HL-60 (cell line): ENCODE measurements at regions not wholly inside any gene's neighbourhood (a gene's known extent, or its start where the extent isn't known, plus 50 kb on each side); places are given as distances from the start of the nearest gene placed in this dataset.

Experiments
- POLR2AphosphoS5 ChIP-seq: IDR thresholded peaks from 2 replicates; pipeline ENCODE4 v1.6.1; 2012; ENCODE audit warnings: low read depth
- TF ChIP-seq, protein P1 (sequence below): IDR thresholded peaks from one replicate; pipeline ENCODE4 v1.5.1; 2011; ENCODE audit warnings: low read length, control low read depth, inconsistent platforms; ENCODE audit not compliant: insufficient read depth

DNA sequence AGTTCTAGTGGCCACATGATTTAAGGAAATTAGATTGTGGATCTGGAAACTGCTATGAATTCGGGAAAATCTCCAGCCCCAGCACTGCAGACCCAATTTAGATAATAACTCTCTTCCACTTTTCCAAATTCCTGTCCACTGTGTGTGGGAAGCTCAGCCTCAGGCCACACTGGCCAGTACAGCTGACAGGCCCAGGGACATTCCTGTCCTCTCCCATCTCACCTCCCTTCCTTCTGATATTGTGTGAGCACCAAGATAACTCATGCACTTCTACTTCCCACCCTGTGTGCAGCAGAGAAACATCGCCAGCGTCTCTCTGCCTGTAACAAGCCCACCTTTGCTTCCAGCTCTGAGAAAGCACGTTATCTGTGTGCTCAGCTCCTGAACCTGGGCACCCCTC, 145.1 kb upstream of the RREB1 start:
- TF ChIP-seq POLR2AphosphoS5: no peak
- TF ChIP-seq, protein P1, sequence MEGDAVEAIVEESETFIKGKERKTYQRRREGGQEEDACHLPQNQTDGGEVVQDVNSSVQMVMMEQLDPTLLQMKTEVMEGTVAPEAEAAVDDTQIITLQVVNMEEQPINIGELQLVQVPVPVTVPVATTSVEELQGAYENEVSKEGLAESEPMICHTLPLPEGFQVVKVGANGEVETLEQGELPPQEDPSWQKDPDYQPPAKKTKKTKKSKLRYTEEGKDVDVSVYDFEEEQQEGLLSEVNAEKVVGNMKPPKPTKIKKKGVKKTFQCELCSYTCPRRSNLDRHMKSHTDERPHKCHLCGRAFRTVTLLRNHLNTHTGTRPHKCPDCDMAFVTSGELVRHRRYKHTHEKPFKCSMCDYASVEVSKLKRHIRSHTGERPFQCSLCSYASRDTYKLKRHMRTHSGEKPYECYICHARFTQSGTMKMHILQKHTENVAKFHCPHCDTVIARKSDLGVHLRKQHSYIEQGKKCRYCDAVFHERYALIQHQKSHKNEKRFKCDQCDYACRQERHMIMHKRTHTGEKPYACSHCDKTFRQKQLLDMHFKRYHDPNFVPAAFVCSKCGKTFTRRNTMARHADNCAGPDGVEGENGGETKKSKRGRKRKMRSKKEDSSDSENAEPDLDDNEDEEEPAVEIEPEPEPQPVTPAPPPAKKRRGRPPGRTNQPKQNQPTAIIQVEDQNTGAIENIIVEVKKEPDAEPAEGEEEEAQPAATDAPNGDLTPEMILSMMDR: no peak
